ENCODE measurements at regions not wholly inside any gene's neighbourhood (a gene's known extent, or its start where the extent isn't known, plus 50 kb on each side); places are given as distances from the start of the nearest gene placed in this dataset.

- DNase-seq (ENCODE audit: low read depth in 3 of 3, low spot score in 2 of 3): no peak
Measured at GRCh38 chrX:9189286-9189685, 155.4 kb upstream of the FAM9B start.

DNA sequence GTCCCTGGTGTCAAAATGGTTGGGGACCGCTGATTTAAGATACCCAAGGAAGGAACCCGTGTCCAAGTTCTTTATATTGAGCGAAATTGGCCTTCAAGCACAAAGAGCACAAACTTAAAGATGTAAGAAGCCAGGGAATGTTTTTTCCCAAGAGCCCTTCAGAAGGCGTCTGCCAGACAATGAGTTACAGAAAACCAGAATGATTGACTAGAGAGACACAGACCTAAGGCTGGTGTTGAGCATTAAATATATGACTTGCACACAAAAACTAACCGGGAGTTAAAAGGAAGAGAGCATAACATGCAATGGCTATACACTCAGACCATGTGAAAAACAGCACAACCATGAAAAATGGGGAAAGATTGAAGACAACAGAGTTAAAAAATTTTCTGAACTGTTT is 157.5 kb upstream of the FAM9B start:
- no peak for DNase-seq (ENCODE audit: low read depth in 3 of 3, low spot score in 2 of 3)

DNA sequence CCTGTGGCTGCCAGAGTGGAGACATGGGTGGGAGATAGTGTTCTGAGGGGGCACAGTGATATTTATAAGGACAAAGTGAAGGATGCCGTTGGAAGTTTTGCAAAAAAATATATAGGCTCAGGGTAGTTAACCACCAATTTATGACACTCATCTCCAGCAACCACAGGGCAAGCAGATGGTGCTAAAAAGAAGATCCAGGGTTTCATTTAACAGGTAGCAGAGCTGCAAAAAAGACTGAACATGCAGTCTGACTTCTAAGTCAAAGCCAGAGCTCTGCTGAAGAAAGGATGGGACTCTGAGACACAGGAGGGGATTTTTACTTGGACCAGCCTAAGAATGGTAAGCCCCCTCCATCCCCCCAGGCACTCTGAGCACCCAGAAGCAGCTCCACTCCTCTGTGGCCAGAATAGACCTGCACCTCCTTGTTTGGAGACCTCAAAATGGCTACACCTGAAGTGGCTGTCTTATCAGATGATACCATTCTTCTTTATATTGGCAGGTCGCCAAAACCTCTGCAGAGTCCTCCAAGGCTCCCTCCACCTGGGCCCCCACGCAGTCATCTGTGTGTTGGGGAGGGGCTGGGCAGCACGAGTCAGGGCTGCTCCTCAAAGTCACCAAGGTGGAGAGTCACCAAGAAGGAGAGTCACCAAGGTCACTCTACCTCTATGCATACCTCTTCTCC is 161.4 kb upstream of the FAM9B start:
- DNase-seq (ENCODE audit: low read depth in 3 of 3, low spot score in 2 of 3): no peak

GRCh38 chrX:9196961-9197640 is 163.2 kb upstream of the FAM9B start:
- peak in 1 of 3 donors; percentile 31 for DNase-seq (ENCODE audit: low read depth in 3 of 3, low spot score in 2 of 3)

DNA sequence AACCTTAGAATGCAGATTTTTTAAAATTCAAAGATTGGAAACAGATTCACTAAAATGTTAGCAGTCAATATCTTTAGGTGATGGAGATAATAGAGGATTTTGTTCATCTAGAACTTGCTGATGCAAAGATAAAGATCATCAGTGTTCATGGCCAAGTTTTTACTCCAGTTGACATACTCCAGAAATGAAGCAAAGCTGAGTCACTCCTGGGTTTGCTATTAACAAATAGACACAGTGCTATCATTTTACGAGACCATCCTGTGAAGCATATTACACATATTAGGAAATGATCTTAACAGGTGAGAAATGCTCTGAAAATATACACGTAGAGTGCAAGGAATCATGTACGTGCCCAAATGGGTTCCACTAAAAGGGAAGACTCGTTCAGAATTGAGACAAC is 170.6 kb upstream of the FAM9B start:
- DNase-seq (ENCODE audit: low read depth in 3 of 3, low spot score in 2 of 3): no peak

DNA sequence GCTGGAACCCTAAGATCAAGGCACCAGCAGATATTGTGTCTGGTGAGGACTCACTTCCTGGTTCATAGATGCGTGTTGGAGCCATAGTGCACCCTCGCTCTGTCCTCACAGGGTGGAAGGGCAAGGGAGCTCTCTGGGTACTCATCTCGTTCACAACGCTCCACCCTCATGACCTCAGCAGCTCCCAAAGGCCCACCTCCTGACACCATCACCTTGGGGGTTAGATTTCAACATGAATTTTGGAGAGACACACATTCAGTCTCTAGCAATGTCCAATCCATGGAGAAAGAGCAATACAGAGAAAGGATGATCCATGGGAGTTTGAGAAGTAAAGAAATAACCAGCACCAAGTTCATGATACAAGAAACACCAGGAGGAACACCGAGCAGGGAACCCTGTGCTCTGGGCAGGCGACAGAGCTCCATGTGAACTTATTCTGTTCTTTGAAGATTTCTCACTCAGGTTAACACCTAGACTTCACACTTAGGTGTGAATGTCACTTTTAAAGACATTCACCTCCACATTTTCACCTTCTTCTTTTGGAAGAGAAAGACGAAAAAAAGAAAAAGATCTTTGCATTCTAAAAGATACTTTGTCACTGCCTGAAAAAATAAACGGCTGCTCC is 171.8 kb upstream of the FAM9B start:
- DNase-seq (ENCODE audit: low read depth in 3 of 3, low spot score in 2 of 3): no peak

DNA sequence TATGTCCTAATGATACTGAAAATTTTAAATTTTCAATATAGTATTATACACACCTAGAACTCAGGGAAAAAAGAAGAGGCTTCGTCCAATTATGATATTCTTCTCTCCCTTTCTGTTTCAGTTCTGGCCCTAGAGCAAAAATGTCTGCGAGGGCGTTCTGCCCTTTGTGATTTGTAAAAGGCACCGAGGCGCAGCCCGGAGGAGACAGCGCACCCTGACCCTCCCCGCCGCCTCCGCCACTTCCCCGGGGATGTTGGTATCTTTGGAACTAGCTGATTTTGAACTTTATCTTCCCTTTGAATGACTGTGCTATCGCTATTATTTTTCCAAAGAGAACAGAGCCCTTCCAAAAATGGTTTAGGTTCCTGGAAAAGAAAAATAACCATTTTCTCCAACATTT is 173.2 kb upstream of the FAM9B start:
- DNase-seq (ENCODE audit: low read depth in 3 of 3, low spot score in 2 of 3): no peak

DNA sequence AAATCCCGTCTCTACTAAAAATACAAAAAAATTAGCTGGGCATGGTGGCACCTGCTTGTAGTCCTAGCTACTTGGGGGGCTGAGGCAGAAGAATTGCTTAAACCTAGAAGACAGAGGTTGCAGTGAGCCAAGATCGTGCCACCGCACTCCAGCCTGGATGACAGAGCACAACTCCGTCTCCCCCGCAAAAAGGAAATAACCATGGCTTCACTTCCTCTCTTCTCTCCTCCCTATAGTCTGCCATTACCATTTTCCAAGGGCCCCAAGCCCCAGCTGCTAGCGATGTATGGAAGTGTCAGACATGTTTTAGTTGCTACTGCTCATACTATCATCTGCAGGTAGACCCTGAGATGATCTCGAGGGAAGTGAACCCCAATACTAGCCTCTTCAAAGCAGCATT is 177.3 kb upstream of the FAM9B start:
- no peak for DNase-seq (ENCODE audit: low read depth in 3 of 3, low spot score in 2 of 3)

DNA sequence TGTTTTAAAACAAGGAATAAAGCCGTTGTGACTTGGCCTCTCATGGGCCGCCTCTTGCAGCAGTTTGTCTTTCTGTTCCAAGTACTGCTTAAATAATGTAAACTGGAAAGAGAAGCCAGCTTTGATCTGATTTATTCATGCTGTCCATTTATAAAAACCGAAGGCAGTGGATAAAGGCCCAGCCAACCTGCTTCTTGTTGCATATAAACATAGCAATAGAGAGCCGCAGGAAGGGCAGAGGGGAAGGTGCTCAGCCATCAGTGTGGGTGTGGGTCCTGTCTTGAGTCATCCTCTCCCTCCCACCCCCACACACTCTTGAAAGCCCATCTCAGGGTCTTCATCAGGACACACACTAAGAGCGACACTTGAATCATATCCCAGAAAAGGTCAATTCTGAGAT is 187.9 kb upstream of the FAM9B start:
- DNase-seq (ENCODE audit: low read depth in 3 of 3, low spot score in 2 of 3): no peak

DNA sequence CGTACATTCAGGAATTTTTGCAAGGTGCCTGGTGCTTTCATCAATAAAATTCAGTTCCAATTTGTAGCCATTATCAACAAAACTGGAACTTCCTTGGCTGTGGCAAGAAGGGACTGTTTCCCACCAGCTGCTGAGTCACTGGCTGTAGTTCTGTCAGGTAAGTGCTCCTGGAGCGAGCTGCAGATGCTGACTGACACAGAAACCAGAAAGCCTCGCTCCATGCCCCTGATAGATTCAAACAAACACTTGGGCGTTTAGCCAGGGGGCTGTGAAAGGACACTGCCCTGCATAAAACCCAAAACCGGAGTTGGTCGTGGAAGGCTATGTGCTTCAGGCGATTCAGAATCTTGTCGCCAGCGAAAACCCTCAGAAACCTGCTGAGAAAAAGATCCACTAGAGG is 188.4 kb upstream of the FAM9B start:
- no peak for DNase-seq (ENCODE audit: low read depth in 3 of 3, low spot score in 2 of 3)

DNA sequence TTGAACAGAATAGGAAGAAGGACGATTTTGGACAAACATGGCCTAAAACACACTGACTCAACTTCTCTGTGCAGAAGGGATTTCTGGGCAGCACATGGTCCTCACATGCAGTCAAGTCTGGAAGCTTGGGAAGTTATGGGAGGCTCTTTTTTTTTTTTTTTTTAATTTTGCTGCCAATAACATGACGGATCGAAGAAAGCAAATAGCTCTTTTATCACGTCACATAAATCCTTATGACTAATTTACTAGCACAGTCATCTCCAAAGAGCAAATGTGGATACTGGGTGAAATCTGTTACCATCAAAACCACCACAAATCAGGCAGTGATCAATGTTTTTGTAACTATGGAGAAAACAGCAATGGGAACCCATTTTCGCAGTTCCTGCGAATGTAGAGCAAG is 193.3 kb upstream of the FAM9B start:
- DNase-seq (ENCODE audit: low read depth in 3 of 3, low spot score in 2 of 3): no peak

DNA sequence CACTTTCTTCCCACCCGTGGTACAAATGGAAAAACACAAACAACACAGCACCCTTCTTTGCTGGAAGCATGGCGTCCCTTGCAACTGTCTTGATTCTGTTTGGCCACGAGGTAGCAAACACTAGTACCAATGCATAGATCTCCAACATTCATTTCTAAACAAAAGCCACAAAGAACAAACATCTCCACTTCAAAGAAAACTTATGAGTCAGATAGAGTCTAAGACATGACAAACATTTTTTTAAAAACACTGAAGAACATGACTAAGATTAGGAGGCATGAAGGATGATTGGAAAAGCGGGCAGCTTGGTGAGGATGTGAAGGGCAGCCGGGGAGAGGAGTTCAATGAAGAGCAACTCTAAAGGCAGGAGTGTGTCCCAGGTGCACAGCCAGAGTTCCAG is 197.6 kb upstream of the FAM9B start:
- DNase-seq (ENCODE audit: low read depth in 3 of 3, low spot score in 2 of 3): no peak

DNA sequence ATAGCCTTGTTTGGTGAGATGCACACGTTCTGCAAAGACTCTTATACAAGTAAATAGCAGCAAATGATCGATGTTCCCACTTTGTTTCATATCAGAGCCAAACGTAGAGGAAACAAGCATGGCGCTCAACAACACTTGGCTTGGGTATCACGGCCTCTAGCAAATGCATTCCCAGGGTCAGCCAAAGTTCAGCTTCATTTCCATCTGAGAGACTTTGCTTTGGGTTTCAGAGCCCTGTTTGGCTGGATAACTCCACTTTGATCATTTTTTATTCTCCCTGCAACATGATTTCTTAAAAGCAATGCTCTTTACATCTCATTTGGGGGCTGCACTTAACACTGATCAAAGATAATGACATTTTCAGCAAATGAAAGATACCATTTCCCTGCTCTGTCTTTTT is 199.2 kb upstream of the FAM9B start:
- DNase-seq (ENCODE audit: low read depth in 3 of 3, low spot score in 2 of 3): no peak

DNA sequence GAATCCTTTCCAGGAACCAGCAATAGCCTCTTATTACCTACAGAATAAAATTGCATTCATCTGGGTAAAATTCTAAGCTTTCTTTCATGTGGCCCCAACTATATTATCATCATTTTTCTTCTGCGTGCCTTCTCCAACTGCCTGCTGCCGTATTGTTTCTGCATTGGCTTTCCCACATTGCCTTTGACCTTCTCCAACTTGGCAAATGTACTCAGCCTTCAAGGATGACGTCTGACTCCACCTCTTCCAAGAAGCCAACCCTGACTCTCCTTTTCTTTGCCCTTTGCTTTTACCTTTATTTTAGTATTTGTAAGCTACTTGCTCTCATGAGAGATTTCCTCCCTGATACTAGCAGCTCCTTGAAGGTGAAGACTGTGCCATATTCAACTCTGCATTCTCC is 200.4 kb upstream of the FAM9B start:
- no peak for DNase-seq (ENCODE audit: low read depth in 3 of 3, low spot score in 2 of 3)

GRCh38 chrX:9235722-9236121 is 201.8 kb upstream of the FAM9B start:
- DNase-seq (ENCODE audit: low read depth in 3 of 3, low spot score in 2 of 3): no peak

GRCh38 chrX:9240956-9241355 is 207.0 kb upstream of the FAM9B start:
- DNase-seq (ENCODE audit: low read depth in 3 of 3, low spot score in 2 of 3): no peak

GRCh38 chrX:9241427-9241826 is 207.5 kb upstream of the FAM9B start:
- DNase-seq (ENCODE audit: low read depth in 3 of 3, low spot score in 2 of 3): no peak

GRCh38 chrX:9249051-9249846 is 215.3 kb upstream of the FAM9B start:
- DNase-seq (ENCODE audit: low read depth in 3 of 3, low spot score in 2 of 3): no peak

DNA sequence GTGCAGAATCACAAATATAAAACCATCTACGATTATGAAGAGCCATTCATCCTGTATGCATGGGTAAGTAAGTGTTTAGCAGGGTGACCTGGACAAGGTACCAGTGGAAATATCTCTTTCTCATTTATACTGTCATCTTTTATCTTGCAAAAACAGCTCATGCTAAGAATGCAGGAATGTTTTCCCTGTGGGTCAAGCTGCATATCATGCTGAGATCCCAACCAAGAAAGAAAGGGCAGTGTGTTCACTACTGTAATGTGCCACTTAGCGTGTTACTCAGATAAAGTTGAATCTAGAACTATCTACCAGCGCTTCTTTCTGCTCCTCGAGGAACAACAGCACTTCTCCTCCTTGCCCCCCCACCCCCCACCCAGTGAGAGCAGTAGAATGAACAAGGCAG is 212.7 kb upstream of the TBL1X start:
- no peak for DNase-seq (ENCODE audit: low read depth in 3 of 3, low spot score in 2 of 3)

- no peak for DNase-seq (ENCODE audit: low read depth in 3 of 3, low spot score in 2 of 3)
Measured at GRCh38 chrX:9253211-9253610, 211.6 kb upstream of the TBL1X start.

- no peak for DNase-seq (ENCODE audit: low read depth in 3 of 3, low spot score in 2 of 3)
Measured at GRCh38 chrX:9257718-9258420, 207.0 kb upstream of the TBL1X start.

All from right renal cortex interstitium (tissue), 3 donors.